Natural killer cell treated with Interleukin-12 subunit alpha and Interleukin-12 subunit beta and Interleukin-15 and Interleukin-18, amount 100 ng/mL, for 72 hours (primary cell): ENCODE measurements at regions not wholly inside any gene's neighbourhood (a gene's known extent, or its start where the extent isn't known, plus 50 kb on each side); places are given as distances from the start of the nearest gene placed in this dataset.

Source experiments
- ATAC-seq, 2 donors: fragments of 150-1000 bp; cut with Tn5 transposase in 1 of 2; sonication (Bioruptor Pico), chemical (Tn5 transposase) in 1 of 2; 2 replicates each; pipeline ENCODE4 v1.10.0; 2021
- DNase-seq: peaks from one replicate; pipeline ENCODE4 v3.0.0; 2022; ENCODE audit warnings: low spot score
- H3K27ac Mint-ChIP-seq, 2 donors: 1 replicate in 1 of 2; 2 replicates in 1 of 2; pipeline ENCODE4 v1.8.0; 2022; ENCODE audit warnings: mixed read lengths in 2 of 2, mild to moderate bottlenecking in 1 of 2, moderate library complexity in 1 of 2
- H3K27me3 Mint-ChIP-seq, 2 donors: 1 replicate in 1 of 2; 2 replicates in 1 of 2; pipeline ENCODE4 v1.8.0; 2022; ENCODE audit warnings: mixed read lengths in 2 of 2
- H3K36me3 Mint-ChIP-seq: one replicate; pipeline ENCODE4 v1.8.0; 2022; ENCODE audit warnings: mixed read lengths
- H3K4me1 Mint-ChIP-seq, 2 donors: 1 replicate in 1 of 2; 2 replicates in 1 of 2; pipeline ENCODE4 v1.8.0; 2022; ENCODE audit warnings: low read depth in 2 of 2, mixed read lengths in 2 of 2, mild to moderate bottlenecking in 1 of 2
- H3K4me3 Mint-ChIP-seq: one replicate; pipeline ENCODE4 v1.8.0; 2022; ENCODE audit warnings: mixed read lengths
- H3K9me3 Mint-ChIP-seq: 2 replicates; pipeline ENCODE4 v1.8.0; 2022; ENCODE audit warnings: mixed read lengths

DNA sequence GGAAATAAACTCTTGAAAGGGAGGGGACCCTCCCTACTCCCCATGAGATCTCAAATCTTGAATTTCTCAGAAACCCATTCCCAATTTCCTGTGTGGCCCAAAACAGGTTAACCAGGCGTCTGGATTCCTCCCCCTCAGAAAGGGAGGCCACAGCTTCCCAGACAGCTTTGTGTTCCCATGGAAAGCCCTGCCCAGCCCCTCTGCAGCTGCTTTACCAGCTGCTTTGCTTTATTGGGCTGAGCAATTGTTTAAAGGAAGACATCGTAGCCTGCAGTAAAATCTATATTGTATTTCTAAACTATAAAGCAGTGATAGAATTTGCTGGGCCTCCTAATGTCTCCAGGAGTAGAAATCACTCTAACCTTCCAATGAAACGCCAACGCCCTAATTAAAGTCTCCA lies 97.4 kb downstream of the CHST1 start:
- Mint-ChIP-seq H3K4me1 (no peaks in the 10 kb centered on the region), H3K9me3 (no peaks in the 10 kb centered on the region), H3K36me3 (no peaks in the 10 kb centered on the region), H3K4me3 (no peak overlapping the region), H3K27ac (no peak overlapping the region), H3K27me3 (peaks cover 0 to 7% of the 10 kb centered on the region in 2 donors)
- DNase-seq (no peak), ATAC-seq (no peak)

DNA sequence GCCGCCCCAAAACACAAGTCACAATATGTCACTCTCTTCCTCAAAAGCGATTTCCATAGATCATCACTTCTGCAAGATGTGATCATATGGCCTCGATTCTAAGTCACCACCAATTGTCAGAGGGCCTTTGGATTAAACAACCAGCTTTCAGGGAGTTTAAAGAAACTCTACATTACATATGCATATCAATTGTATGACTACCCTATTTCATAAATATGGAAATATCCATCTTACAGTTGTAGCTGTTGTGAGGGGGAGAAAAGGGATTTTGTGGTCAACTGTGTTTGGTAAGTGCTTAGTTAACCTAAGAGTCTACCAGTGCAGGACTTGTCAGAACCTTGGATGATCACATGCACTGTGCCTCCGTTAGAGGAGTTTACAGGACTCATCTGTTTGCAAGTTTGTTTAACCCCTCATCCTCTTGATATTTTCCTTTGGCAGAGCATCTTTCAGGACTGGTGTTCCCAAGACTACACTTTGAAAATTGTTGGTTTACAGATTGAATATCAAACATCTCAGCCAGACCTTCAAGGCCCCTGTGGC lies 99.9 kb downstream of the CHST1 start:
- ATAC-seq, result no peak
- H3K4me3 Mint-ChIP-seq, result no peak overlapping the region

DNA sequence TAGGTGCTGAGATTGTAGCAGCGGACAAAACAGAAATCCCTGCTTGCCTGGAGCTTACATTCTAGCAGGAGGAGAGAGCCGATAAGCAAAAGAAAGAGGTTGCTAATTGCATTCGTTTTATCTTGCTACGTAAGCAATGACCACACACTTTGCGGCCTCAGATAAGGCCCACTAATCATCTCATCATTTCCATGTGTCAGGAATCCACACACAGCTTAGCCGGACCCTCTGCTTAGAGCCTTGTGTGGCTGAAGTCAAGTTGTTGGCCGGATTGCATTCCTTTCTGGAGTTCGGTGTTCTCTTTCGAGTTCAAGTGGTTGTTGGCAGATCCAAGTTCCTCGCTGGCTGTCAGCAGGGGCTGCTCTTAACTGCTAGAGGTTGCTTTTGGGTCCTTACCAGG lies 101.6 kb downstream of the CHST1 start:
- no peaks in the 10 kb centered on the region for H3K36me3 Mint-ChIP-seq
- no peak overlapping the region for H3K27ac Mint-ChIP-seq
- no peak for DNase-seq
- ATAC-seq, result no peak
- H3K9me3 Mint-ChIP-seq, result no peaks in the 10 kb centered on the region
- no peaks in the 10 kb centered on the region for H3K4me1 Mint-ChIP-seq
- no peak overlapping the region for H3K4me3 Mint-ChIP-seq
- H3K27me3 Mint-ChIP-seq, result peaks cover 5% of the 10 kb centered on the region in 2 donors

More for the DNA sequence above, 99.9 kb downstream of the CHST1 start:
- Mint-ChIP-seq H3K9me3 (no peaks in the 10 kb centered on the region), H3K27me3 (peaks cover 3 to 5% of the 10 kb centered on the region in 2 donors), H3K27ac (no peak overlapping the region), H3K36me3 (no peaks in the 10 kb centered on the region), H3K4me1 (no peaks in the 10 kb centered on the region)
- DNase-seq, result no peak

DNA sequence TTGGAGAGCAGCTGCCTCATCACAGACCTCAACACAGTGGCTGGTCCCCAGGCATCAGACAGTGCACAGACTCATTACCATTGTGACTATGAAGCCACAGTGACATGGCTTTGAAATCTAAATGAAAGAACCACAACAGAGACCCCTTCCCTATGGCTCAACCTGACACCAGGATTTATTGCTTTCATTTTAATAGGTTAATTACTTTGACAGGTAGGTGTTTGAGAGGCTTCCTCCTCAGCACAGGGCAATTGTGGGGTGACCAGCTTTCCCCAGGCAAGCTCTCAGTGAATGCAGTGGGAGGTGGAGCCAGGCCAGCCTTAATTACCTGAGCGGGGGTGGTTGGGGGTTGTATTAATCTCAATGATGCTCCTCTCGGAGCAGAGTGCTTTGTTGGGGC lies 102.3 kb downstream of the CHST1 start:
- DNase-seq (no peak), ATAC-seq (no peak)
- Mint-ChIP-seq H3K4me3 (no peak overlapping the region), H3K36me3 (no peaks in the 10 kb centered on the region), H3K27me3 (peaks cover 5% of the 10 kb centered on the region in 2 donors), H3K27ac (no peak overlapping the region), H3K4me1 (no peaks in the 10 kb centered on the region), H3K9me3 (no peaks in the 10 kb centered on the region)

DNA sequence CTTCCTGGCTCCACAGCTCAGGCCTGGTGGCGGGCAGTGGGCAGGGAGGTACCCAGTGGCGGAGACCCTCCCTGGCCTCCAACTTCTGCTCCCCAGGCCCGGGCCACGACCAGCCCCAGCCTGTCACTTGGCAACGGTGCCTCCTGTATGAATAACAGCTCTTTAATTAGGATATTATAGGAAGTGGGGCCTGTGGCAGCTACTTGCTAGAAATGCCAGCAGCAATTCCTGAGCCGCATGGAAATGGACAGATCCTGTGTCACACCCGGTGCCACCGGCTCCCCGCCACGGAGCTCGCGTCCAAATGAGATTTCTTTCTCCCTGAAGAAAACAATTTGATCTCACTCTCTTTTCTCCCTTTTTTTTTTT lies 104.5 kb downstream of the CHST1 start:
- H3K36me3 Mint-ChIP-seq, result no peaks in the 10 kb centered on the region
- no peak overlapping the region for H3K27ac Mint-ChIP-seq
- H3K4me3 Mint-ChIP-seq, result no peak overlapping the region
- peaks cover 5 to 6% of the 10 kb centered on the region in 2 donors for H3K27me3 Mint-ChIP-seq
- no peak for DNase-seq
- no peaks in the 10 kb centered on the region for H3K9me3 Mint-ChIP-seq
- peaks cover 0 to 3% of the 10 kb centered on the region in 2 donors for H3K4me1 Mint-ChIP-seq
- ATAC-seq, result no peak

DNA sequence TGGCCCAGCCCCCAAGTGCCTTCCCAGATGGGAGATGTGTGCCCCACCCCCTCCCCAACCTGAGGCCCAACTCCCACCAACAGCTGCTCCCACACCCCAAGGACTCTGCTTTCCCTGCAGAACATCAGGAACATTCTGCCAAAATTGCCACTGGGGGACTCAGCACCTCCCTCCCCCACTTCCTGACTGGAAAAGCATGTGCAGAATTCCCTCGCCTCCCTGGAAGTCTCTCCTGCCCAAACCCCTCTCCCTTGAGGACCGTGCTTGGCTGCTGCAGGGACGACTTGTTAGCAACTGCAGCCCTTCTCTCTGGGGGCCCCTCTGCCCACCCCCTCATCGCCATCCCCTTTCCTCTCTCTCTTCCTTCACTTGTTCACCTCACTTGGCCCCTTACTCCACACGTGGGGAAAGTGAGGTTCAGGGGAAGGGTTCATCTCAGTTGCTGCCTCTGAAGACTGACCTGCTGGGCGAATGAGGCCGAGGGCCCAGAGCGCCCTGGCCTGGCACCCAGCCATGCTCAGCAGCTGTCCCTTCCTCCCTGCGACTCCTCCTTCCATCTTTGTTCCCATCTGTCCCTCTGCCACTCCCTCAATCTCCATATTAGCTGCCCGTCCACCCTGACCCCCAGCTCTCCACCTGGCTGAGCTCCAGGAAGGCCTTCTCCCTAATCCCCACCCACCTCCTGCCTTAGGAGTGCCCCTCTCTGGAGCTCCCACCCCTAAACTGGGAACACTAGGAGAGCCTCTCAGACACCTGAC lies 105.1 kb downstream of the CHST1 start:
- DNase-seq, result no peak
- no peaks in the 10 kb centered on the region for H3K9me3 Mint-ChIP-seq
- H3K27me3 Mint-ChIP-seq, result peaks cover 6 to 10% of the 10 kb centered on the region in 2 donors
- H3K36me3 Mint-ChIP-seq, result no peaks in the 10 kb centered on the region
- H3K27ac Mint-ChIP-seq, result no peak overlapping the region
- peaks cover 0 to 3% of the 10 kb centered on the region in 2 donors for H3K4me1 Mint-ChIP-seq
- ATAC-seq, result no peak
- H3K4me3 Mint-ChIP-seq, result no peak overlapping the region

DNA sequence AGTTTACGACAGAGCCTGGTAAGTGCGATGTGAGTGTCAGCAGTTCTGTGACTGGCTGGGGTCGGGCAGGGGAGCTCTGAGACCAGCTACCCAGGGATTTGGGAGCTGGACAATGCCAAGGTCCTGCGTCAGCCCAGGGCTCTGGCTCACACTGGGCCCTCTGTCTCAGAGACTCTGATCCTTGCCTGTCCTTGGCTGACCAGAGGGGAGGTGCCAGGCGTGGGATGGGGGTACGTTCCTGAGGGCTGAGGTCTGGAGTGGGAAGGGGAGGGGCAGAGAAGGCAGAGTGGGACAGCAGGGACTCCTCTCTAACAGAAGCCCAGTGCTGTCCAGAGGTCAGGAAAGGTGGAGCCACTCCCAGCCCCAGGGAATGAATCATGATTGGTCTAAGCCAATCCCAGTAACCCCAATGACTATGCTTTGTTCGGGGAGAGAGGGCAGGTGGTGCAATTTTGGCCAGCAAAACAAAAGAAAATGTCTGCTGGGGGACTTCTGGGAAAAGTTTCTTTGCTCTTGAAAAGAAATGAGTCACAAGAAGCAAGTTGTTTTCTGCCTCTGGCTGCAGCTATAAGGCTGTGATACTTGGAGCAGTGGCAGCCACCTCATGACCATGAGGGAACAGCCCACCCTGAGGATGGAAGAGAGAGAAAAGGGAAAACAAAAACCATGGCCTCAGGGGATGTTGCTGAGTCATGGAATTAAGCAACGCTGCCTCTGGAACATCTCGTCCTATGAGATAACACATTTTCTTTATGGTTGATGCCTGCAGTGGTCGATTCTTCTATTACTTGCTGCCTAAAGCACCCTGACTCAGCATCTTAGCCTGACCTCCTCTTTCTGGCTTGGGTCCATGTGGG lies 108.3 kb downstream of the CHST1 start:
- peaks cover 0 to 3% of the 10 kb centered on the region in 2 donors for H3K4me1 Mint-ChIP-seq
- no peak for ATAC-seq

DNA sequence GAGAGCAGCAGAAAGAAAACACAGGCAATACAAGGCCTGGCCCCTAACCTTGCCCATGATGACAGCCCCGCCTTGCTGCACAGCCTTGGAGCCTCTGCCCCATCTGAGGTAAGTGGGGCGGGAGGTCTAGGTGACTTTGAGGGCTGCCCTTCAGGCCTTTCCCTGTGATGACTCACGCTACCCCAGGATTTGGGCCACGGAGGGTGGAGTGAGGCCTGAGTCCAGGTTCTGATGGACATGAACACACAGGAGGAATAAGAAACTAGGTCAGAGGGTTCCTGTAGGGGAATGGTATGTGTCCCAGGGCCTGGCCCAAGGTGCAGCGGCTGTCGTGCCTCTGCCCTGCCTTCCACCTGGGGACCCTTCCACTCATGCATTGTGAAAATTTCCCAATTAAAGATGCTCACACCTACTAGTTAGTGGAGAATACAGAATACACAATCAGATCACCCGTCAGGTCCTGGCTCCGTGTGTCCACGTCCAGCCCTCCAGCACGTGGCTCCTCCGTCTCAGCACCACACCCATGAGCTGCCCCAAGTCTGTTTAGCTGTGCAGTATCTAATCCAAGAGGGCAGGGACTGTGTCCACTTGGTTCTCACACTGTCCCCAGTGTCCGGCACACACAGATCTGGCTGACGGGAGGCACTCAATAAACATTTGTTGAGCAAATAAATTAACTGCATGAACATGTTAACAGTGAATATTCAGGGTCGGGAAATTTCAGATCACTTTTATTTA lies 111.0 kb downstream of the CHST1 start:
- H3K4me3 Mint-ChIP-seq, result no peak overlapping the region
- peaks cover 3 to 8% of the 10 kb centered on the region in 2 donors for H3K27me3 Mint-ChIP-seq
- H3K9me3 Mint-ChIP-seq, result no peaks in the 10 kb centered on the region
- DNase-seq, result no peak
- no peaks in the 10 kb centered on the region for H3K36me3 Mint-ChIP-seq
- ATAC-seq, result no peak
- H3K27ac Mint-ChIP-seq, result no peak overlapping the region
- H3K4me1 Mint-ChIP-seq, result peaks cover 0 to 3% of the 10 kb centered on the region in 2 donors

More for the DNA sequence above, 108.3 kb downstream of the CHST1 start:
- Mint-ChIP-seq H3K9me3 (no peaks in the 10 kb centered on the region), H3K27me3 (peaks cover 6 to 13% of the 10 kb centered on the region in 2 donors), H3K36me3 (no peaks in the 10 kb centered on the region), H3K27ac (no peak overlapping the region), H3K4me3 (no peak overlapping the region)
- DNase-seq, result no peak

DNA sequence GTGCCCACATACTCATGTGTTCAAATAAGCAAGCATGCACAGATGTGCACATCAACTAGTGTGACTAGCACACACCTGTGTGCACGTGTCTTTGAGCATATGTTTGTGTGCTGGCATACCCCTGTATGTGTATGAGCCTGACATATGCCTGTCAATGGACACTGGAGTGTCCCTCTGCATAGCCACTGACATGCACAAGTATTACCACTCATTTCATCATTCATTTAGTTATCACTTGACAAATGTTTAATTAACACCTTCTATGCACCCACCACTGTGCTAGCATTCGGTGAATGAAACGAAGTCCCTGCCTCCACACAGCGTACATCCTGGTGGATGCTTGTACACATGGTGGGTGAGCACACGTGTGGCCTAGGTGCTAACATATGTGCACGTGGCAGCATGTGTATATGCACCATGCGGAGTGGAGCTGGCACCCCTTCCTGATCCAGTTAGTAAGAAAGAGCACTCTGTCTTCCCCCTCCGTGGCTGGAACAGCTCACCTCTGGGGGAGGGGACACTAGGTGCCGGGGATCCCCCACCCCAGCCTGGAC lies 112.0 kb downstream of the CHST1 start:
- peaks cover 0 to 3% of the 10 kb centered on the region in 2 donors for H3K4me1 Mint-ChIP-seq
- no peak for ATAC-seq

DNA sequence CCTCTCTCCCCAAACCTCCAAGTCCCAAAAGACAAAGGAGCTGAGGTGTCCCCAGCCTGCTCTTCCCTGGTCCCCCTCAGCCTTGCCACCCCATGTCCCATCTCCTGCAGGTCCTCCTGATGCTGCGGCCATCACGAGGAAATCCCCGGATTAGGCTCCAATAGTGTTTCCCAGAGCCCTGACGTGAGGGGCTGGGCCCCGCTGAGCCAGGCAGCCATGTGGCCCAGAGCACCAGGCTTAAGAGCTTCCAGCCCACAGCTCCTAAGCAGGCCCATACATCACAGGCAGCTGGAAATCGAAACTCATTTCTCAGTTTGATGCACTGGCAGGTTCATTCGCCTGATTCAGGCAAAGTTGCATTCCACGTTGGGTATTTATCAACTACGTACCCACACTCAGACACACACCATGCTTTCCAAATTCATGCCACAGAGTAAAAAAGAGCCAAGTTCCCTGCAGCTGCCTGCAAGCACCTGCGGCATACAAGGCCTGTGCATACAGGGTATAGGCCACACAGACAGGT lies 114.2 kb downstream of the CHST1 start:
- no peak for ATAC-seq

More for the DNA sequence above, 112.0 kb downstream of the CHST1 start:
- Mint-ChIP-seq H3K27me3 (peaks cover 3 to 8% of the 10 kb centered on the region in 2 donors), H3K9me3 (no peaks in the 10 kb centered on the region), H3K4me3 (no peak overlapping the region), H3K27ac (no peak overlapping the region), H3K36me3 (no peaks in the 10 kb centered on the region)
- DNase-seq, result no peak

DNA sequence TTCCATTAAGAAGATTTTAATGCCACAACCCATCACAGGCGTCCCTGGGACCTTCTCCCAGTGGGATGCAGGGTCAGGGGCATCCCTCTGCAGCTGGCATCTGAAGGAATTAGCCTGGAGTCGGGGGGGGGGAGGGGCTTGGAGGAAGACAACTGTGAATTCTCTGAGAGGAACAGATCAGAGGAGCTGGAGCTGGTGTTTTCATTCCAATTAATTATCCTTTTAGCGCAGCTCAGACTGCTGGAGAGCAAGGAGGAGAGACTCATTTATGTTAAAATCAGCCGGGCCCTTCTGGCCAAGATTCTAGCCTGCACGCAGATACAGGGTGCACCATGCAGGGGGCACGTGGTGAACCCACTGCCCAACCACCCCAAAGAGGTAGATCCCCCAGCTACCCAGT lies 116.2 kb downstream of the CHST1 start:
- no peaks in the 10 kb centered on the region for H3K4me1 Mint-ChIP-seq
- no peak for ATAC-seq
- H3K36me3 Mint-ChIP-seq, result no peaks in the 10 kb centered on the region
- peaks cover 6 to 21% of the 10 kb centered on the region in 2 donors for H3K27me3 Mint-ChIP-seq
- no peaks in the 10 kb centered on the region for H3K9me3 Mint-ChIP-seq
- H3K27ac Mint-ChIP-seq, result no peak overlapping the region
- no peak overlapping the region for H3K4me3 Mint-ChIP-seq
- no peak for DNase-seq

More for the DNA sequence above, 114.2 kb downstream of the CHST1 start:
- H3K9me3 Mint-ChIP-seq, result no peaks in the 10 kb centered on the region
- H3K4me3 Mint-ChIP-seq, result no peak overlapping the region
- no peak overlapping the region for H3K27ac Mint-ChIP-seq
- H3K4me1 Mint-ChIP-seq, result no peaks in the 10 kb centered on the region
- DNase-seq, result no peak
- H3K36me3 Mint-ChIP-seq, result no peaks in the 10 kb centered on the region
- peaks cover 0 to 15% of the 10 kb centered on the region in 2 donors for H3K27me3 Mint-ChIP-seq

DNA sequence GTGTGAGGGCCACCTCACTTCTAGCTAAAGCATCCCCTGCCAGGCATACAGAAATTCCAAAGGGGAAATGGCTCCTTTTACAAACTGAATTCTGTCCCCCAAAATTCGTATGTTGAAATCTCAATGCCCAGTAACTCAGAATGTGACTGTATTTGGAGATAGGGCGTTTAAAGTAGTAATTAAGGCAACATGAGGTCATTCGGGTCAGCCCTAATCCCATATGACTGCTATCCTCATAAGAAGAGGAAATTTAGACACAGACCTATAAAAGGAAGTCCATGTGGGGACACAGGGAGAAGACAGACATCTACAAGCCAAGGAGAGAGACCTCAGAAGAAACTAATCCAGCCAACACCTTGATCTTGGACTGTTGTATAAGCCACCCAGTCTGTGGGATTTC lies 119.1 kb downstream of the CHST1 start:
- DNase-seq (no peak), ATAC-seq (no peak)
- H3K4me1 Mint-ChIP-seq, result no peaks in the 10 kb centered on the region
- no peaks in the 10 kb centered on the region for H3K9me3 Mint-ChIP-seq
- no peaks in the 10 kb centered on the region for H3K36me3 Mint-ChIP-seq
- H3K27ac Mint-ChIP-seq, result no peak overlapping the region
- H3K27me3 Mint-ChIP-seq, result peaks cover 20 to 21% of the 10 kb centered on the region in 2 donors
- H3K4me3 Mint-ChIP-seq, result no peak overlapping the region

DNA sequence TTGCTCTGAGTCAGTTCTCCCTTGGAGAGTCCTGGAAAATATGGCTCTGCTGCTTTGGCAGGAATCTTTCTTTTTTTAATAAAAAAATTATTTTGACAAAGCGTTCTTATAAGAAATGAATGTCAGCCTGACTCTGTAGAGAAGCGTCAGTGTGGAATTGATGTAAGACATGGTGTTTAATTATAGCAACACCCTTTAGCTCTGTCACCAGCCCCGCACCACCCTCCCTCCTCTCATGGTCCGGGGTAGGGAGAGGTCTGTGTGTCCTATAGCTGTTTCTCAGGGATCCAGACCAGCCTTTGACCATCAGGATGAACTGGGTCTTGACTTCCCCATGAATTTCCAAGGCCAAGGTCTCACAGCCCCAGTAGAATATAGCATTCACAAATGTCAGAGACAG lies 120.6 kb downstream of the CHST1 start:
- no peak overlapping the region for H3K27ac Mint-ChIP-seq
- H3K4me1 Mint-ChIP-seq, result no peaks in the 10 kb centered on the region
- H3K9me3 Mint-ChIP-seq, result no peaks in the 10 kb centered on the region
- ATAC-seq (no peak), DNase-seq (no peak)
- peaks cover 21 to 23% of the 10 kb centered on the region in 2 donors for H3K27me3 Mint-ChIP-seq
- no peaks in the 10 kb centered on the region for H3K36me3 Mint-ChIP-seq
- H3K4me3 Mint-ChIP-seq, result no peak overlapping the region
